K562 (cell line): ENCODE measurements at regions not wholly inside any gene's neighbourhood (a gene's known extent, or its start where the extent isn't known, plus 50 kb on each side); places are given as distances from the start of the nearest gene placed in this dataset.

ENCODE experiments used
- ARHGAP35 ChIP-seq: fragments of 450-650 bp; IDR thresholded peaks from 2 replicates; pipeline ENCODE4 v1.6.1; 2018; ENCODE audit not compliant: partially characterized antibody
- BACH1 ChIP-seq: fragments of 200-800 bp; sonication (Bioruptor generic); IDR thresholded peaks from 2 replicates; pipeline ENCODE4 v1.6.1; 2016; ENCODE audit warnings: missing genetic modification characterization, missing compliant biosample characterization
- DPF2 ChIP-seq: fragments of 450-650 bp; IDR thresholded peaks from 2 replicates; pipeline ENCODE4 v1.6.1; 2016
- EZH2 ChIP-seq: IDR thresholded peaks from 2 replicates; pipeline ENCODE4 v1.6.1; 2012; ENCODE audit warnings: low read depth, mild to moderate bottlenecking, inconsistent platforms, low read length, borderline replicate concordance
- HDAC6 ChIP-seq: IDR thresholded peaks from 2 replicates; pipeline ENCODE4 v1.6.1; 2012; ENCODE audit warnings: low read depth, mild to moderate bottlenecking, control low read depth, inconsistent platforms, low read length, moderate library complexity
- KLF16 ChIP-seq: IDR thresholded peaks from 2 replicates; pipeline ENCODE4 v1.6.1; 2016; ENCODE audit warnings: antibody characterized with exemption
- LEF1 ChIP-seq: fragments of 450-650 bp; IDR thresholded peaks from 2 replicates; pipeline ENCODE4 v1.6.1; 2016; ENCODE audit warnings: mild to moderate bottlenecking
- NEUROD1 ChIP-seq: fragments of 150-350 bp; IDR thresholded peaks from 2 replicates; pipeline ENCODE4 v1.6.1; 2014; ENCODE audit warnings: borderline replicate concordance, low read length, low read depth; ENCODE audit not compliant: partially characterized antibody
- PHTF2 ChIP-seq: fragments of 250-450 bp; sonication (Bioruptor Pico); IDR thresholded peaks from 2 replicates; pipeline ENCODE4 v1.5.0; 2021; ENCODE audit warnings: mild to moderate bottlenecking
- STAT5B ChIP-seq: fragments of 250-450 bp; sonication (Bioruptor Pico); IDR thresholded peaks from 2 replicates; pipeline ENCODE4 v1.8.0; 2021; ENCODE audit warnings: mild to moderate bottlenecking, inconsistent platforms
- TAF7 ChIP-seq: fragments of 450-650 bp; IDR thresholded peaks from 2 replicates; pipeline ENCODE4 v1.6.1; 2016; ENCODE audit warnings: missing genetic modification characterization, missing compliant biosample characterization
- TAL1 ChIP-seq: fragments of 450-650 bp; IDR thresholded peaks from 2 replicates; pipeline ENCODE4 v1.6.1; 2016; ENCODE audit warnings: mild to moderate bottlenecking
- ZMIZ1 ChIP-seq, 2 experiments: fragments of 150-350 bp in 1 of 2; IDR thresholded peaks; 2 replicates each; pipeline ENCODE4 v1.6.1; 2012 to 2016; ENCODE audit warnings: low read depth in 2 of 2, low read length in 2 of 2, mild to moderate bottlenecking in 1 of 2, moderate library complexity in 1 of 2
- ZNF23 ChIP-seq: fragments of 250-450 bp; sonication (Bioruptor Pico); IDR thresholded peaks from 2 replicates; pipeline ENCODE4 v1.4.0; 2020; ENCODE audit warnings: mild to moderate bottlenecking
- ZNF395 ChIP-seq: fragments of 200-800 bp; sonication (Bioruptor generic); IDR thresholded peaks from 2 replicates; pipeline ENCODE4 v1.6.1; 2017; ENCODE audit warnings: missing genetic modification characterization, missing compliant biosample characterization
- ZNF668 ChIP-seq: fragments of 250-450 bp; sonication (Bioruptor Pico); IDR thresholded peaks from 2 replicates; pipeline ENCODE4 v1.8.0; 2022; ENCODE audit warnings: mild to moderate bottlenecking, inconsistent platforms
- TF ChIP-seq, protein P1 (sequence below): fragments of 250-450 bp; sonication (Bioruptor Pico); IDR thresholded peaks from 2 replicates; pipeline ENCODE4 v1.4.0; 2020
- TF ChIP-seq, protein P2 (sequence below): sonication (generic); formaldehyde crosslinking; IDR thresholded peaks from 2 replicates; pipeline ENCODE4 v1.8.0; 2023; ENCODE audit warnings: missing genetic modification reagents, mild to moderate bottlenecking, borderline replicate concordance

GRCh38 chr10:58017719-58018367 lies 249.9 kb downstream of the IPMK start (continued):
- TF ChIP-seq TAF7 (tag) = no peak
- TF ChIP-seq PHTF2 (CRISPR knock-in tag) = no peak
- no peak for TF ChIP-seq ZMIZ1 (IDR thresholded peaks at IDR 0.05; ENCODE audit: low read depth in 2 of 2, low read length in 2 of 2)
- TF ChIP-seq ZNF23 (CRISPR knock-in tag) = 0 out of 2 replicates have a peak, but pooled peaks have one; percentile 12
- peak; percentile 43; the same call in 1 of the 2 replicates for TF ChIP-seq DPF2
- TF ChIP-seq NEUROD1 = no peak
- TF ChIP-seq, protein P1, sequence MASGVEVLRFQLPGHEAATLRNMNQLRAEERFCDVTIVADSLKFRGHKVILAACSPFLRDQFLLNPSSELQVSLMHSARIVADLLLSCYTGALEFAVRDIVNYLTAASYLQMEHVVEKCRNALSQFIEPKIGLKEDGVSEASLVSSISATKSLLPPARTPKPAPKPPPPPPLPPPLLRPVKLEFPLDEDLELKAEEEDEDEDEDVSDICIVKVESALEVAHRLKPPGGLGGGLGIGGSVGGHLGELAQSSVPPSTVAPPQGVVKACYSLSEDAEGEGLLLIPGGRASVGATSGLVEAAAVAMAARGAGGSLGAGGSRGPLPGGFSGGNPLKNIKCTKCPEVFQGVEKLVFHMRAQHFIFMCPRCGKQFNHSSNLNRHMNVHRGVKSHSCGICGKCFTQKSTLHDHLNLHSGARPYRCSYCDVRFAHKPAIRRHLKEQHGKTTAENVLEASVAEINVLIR = peak; percentile 39
- TF ChIP-seq BACH1 (tag) = no peak
- TF ChIP-seq STAT5B (CRISPR knock-in tag) = no peak
- no peak for TF ChIP-seq ZNF395 (CRISPR knock-in tag)
- no peak for TF ChIP-seq EZH2
- no peak for TF ChIP-seq KLF16
- no peak for TF ChIP-seq ARHGAP35
- no peak for TF ChIP-seq ZNF668 (CRISPR knock-in tag)
- TF ChIP-seq, protein P2, sequence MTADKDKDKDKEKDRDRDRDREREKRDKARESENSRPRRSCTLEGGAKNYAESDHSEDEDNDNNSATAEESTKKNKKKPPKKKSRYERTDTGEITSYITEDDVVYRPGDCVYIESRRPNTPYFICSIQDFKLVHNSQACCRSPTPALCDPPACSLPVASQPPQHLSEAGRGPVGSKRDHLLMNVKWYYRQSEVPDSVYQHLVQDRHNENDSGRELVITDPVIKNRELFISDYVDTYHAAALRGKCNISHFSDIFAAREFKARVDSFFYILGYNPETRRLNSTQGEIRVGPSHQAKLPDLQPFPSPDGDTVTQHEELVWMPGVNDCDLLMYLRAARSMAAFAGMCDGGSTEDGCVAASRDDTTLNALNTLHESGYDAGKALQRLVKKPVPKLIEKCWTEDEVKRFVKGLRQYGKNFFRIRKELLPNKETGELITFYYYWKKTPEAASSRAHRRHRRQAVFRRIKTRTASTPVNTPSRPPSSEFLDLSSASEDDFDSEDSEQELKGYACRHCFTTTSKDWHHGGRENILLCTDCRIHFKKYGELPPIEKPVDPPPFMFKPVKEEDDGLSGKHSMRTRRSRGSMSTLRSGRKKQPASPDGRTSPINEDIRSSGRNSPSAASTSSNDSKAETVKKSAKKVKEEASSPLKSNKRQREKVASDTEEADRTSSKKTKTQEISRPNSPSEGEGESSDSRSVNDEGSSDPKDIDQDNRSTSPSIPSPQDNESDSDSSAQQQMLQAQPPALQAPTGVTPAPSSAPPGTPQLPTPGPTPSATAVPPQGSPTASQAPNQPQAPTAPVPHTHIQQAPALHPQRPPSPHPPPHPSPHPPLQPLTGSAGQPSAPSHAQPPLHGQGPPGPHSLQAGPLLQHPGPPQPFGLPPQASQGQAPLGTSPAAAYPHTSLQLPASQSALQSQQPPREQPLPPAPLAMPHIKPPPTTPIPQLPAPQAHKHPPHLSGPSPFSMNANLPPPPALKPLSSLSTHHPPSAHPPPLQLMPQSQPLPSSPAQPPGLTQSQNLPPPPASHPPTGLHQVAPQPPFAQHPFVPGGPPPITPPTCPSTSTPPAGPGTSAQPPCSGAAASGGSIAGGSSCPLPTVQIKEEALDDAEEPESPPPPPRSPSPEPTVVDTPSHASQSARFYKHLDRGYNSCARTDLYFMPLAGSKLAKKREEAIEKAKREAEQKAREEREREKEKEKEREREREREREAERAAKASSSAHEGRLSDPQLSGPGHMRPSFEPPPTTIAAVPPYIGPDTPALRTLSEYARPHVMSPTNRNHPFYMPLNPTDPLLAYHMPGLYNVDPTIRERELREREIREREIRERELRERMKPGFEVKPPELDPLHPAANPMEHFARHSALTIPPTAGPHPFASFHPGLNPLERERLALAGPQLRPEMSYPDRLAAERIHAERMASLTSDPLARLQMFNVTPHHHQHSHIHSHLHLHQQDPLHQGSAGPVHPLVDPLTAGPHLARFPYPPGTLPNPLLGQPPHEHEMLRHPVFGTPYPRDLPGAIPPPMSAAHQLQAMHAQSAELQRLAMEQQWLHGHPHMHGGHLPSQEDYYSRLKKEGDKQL (CRISPR knock-in tag) = no peak
- TF ChIP-seq TAL1 = peak; percentile 76
- peak; percentile 57; the same call in 1 of the 2 replicates for TF ChIP-seq LEF1
- TF ChIP-seq HDAC6 = no peak
